ENCODE measurements at regions not wholly inside any gene's neighbourhood (a gene's known extent, or its start where the extent isn't known, plus 50 kb on each side); places are given as distances from the start of the nearest gene placed in this dataset.

DNA sequence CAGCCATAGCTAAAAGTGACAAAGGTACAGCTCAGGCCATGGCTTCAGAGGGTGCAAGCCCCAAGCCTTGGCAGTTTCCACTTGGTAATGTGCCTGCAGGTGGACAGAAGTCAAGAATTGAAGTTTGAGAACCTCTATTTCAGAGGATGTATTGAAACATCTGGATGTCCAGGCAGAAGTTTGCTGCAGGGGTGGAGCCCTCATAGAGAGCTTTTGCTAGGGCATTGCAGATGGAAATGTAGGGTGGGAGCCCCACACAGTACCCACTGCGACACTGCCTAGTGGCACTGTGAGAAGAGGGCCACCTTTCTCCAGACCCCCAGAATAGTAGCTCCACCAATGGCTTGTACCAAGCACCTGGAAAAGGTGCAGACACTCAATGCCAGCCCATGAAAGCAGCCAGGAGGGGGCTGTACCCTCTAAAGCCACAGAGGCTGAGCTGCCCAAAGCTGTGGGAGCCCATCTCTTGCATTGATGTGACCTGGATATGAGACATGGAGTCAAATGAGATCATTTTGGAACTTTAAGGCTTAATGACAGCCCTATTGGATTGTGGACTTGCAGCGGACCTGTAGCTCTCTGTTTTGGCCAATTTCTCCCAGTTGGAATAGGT lies 1299.4 kb upstream of the MAP3K7 start:
- TF ChIP-seq, protein P1, sequence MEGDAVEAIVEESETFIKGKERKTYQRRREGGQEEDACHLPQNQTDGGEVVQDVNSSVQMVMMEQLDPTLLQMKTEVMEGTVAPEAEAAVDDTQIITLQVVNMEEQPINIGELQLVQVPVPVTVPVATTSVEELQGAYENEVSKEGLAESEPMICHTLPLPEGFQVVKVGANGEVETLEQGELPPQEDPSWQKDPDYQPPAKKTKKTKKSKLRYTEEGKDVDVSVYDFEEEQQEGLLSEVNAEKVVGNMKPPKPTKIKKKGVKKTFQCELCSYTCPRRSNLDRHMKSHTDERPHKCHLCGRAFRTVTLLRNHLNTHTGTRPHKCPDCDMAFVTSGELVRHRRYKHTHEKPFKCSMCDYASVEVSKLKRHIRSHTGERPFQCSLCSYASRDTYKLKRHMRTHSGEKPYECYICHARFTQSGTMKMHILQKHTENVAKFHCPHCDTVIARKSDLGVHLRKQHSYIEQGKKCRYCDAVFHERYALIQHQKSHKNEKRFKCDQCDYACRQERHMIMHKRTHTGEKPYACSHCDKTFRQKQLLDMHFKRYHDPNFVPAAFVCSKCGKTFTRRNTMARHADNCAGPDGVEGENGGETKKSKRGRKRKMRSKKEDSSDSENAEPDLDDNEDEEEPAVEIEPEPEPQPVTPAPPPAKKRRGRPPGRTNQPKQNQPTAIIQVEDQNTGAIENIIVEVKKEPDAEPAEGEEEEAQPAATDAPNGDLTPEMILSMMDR (IDR thresholded peaks at IDR 0.05; ENCODE audit: poor library complexity, severe bottlenecking) = no peak
- TF ChIP-seq EZH2 (IDR thresholded peaks at IDR 0.05; ENCODE audit: borderline replicate concordance, insufficient read depth, low read length, poor library complexity, severe bottlenecking) = no peak
